GM10248 (cell line): ENCODE measurements at regions not wholly inside any gene's neighbourhood (a gene's known extent, or its start where the extent isn't known, plus 50 kb on each side); places are given as distances from the start of the nearest gene placed in this dataset.

Experiments used
- CTCF ChIA-PET: fragments of 300-600 bp; sonication (Branson Sonifier 250); formaldehyde crosslinking; extraction: SDS; loops from one replicate; lab custom pipeline; 2021; ENCODE audit warnings: antibody characterized with exemption; lab: Yijun Ruan, JAX
- POLR2A ChIA-PET: fragments of 350-650 bp; sonication (Branson Sonifier 250); formaldehyde crosslinking; extraction: SDS; loops from one replicate; lab custom pipeline; 2020; ENCODE audit warnings: antibody characterized with exemption; lab: Yijun Ruan, JAX
- DNase-seq: peaks from one replicate; pipeline ENCODE4 v3.0.0; 2012; ENCODE audit errors: extremely low spot score
- CTCF ChIP-seq: IDR thresholded peaks from 2 replicates; pipeline ENCODE4 v1.5.1; 2012; ENCODE audit warnings: mild to moderate bottlenecking, low read depth; ENCODE audit errors: extremely low read depth, missing control alignments, control extremely low read depth

- no peak for TF ChIP-seq CTCF
- DNase-seq, result no peak
- ChIA-PET CTCF (interaction anchor here (1.5 kb wide), 1 partner anchor 17 kb away, joined by 3 read pairs; no protein-coding TSS in a partner anchor), POLR2A (no interaction called here)
These were observed 65.3 kb upstream of the PTGDR start for GRCh38 chr14:52202151-52202550.

- ChIA-PET POLR2A (no interaction called here), CTCF (no interaction called here)
- no peak for DNase-seq
- TF ChIP-seq CTCF, result no peak
These were observed 77.1 kb upstream of the PTGDR start for GRCh38 chr14:52190337-52190931.

GRCh38 chr14:52189325-52189724 is 78.2 kb upstream of the PTGDR start:
- no peak for TF ChIP-seq CTCF
- no peak for DNase-seq
- CTCF ChIA-PET, result no interaction called here
- POLR2A ChIA-PET, result no interaction called here

GRCh38 chr14:52188381-52188780 is 79.1 kb upstream of the PTGDR start:
- ChIA-PET POLR2A (no interaction called here), CTCF (no interaction called here)
- no peak for DNase-seq
- TF ChIP-seq CTCF, result no peak

- ChIA-PET CTCF (interaction anchor here (1.0 kb wide), 1 partner anchor 17 kb away, joined by 3 read pairs; no protein-coding TSS in a partner anchor), POLR2A (no interaction called here)
- no peak for DNase-seq
- TF ChIP-seq CTCF, result no peak
These were observed 82.3 kb upstream of the PTGDR start for GRCh38 chr14:52185178-52185577.

- no peak for DNase-seq
- ChIA-PET CTCF (no interaction called here), POLR2A (no interaction called here)
- TF ChIP-seq CTCF, result no peak
These were observed 84.6 kb upstream of the PTGDR start for GRCh38 chr14:52182853-52183252.

GRCh38 chr14:52179141-52179790 is 88.2 kb upstream of the PTGDR start:
- ChIA-PET CTCF (no interaction called here), POLR2A (no interaction called here)
- DNase-seq, result no peak
- TF ChIP-seq CTCF, result no peak
